OCI-LY7 (cell line): ENCODE measurements at regions not wholly inside any gene's neighbourhood (a gene's known extent, or its start where the extent isn't known, plus 50 kb on each side); places are given as distances from the start of the nearest gene placed in this dataset.

ENCODE experiments used
- BruUV-seq: library from RNA; stranded (reverse); fragments of 400-500 nt; replicated peaks from 2 replicates; lab custom pipeline; 2021; lab: Mats Ljungman, UMichigan
- CTCF ChIA-PET: fragments of 300-600 bp; sonication (Branson Sonifier 250); formaldehyde crosslinking; loops from one replicate; lab custom pipeline; 2022; ENCODE audit warnings: antibody characterized with exemption; ENCODE audit not compliant: unreplicated experiment; lab: Charles Lee
- POLR2A ChIA-PET: fragments of 300-600 bp; sonication (Branson Sonifier 250); formaldehyde crosslinking; loops from one replicate; lab custom pipeline; 2022; ENCODE audit warnings: antibody characterized with exemption; lab: Charles Lee
- DNase-seq: peaks from one replicate; pipeline ENCODE4 v3.0.0-alpha.2; 2015; ENCODE audit warnings: low spot score
- H2AFZ ChIP-seq: fragments of 200-600 bp; sonication (generic), shearing (Covaris generic); 2 replicates; pipeline ENCODE4 v1.6.1; 2014; ENCODE audit warnings: mild to moderate bottlenecking, antibody characterized with exemption, low read length, moderate library complexity
- H3K27ac ChIP-seq: fragments of 200-600 bp; sonication (generic); 2 replicates; pipeline ENCODE4 v1.5.1; 2014; ENCODE audit warnings: mixed run types, low read depth, mild to moderate bottlenecking, moderate library complexity, low read length, inconsistent platforms; ENCODE audit not compliant: poor library complexity, severe bottlenecking
- H3K36me3 ChIP-seq: fragments of 200-600 bp; sonication (generic); 2 replicates; pipeline ENCODE4 v1.6.1; 2014; ENCODE audit warnings: mild to moderate bottlenecking, antibody characterized with exemption, low read length, moderate library complexity, mixed read lengths; ENCODE audit not compliant: insufficient read depth
- H3K4me1 ChIP-seq: fragments of 200-600 bp; sonication (generic); 2 replicates; pipeline ENCODE4 v1.5.1; 2014; ENCODE audit warnings: mild to moderate bottlenecking, low read length; ENCODE audit not compliant: insufficient read depth, poor library complexity, severe bottlenecking
- H3K4me2 ChIP-seq: fragments of 200-600 bp; sonication (generic); 2 replicates; pipeline ENCODE4 v1.6.1; 2014; ENCODE audit warnings: mild to moderate bottlenecking, low read length
- H3K4me3 ChIP-seq: fragments of 200-600 bp; sonication (generic); 2 replicates; pipeline ENCODE4 v1.5.1; 2014; ENCODE audit warnings: mild to moderate bottlenecking, low read depth, low read length; ENCODE audit not compliant: poor library complexity, severe bottlenecking
- H3K79me2 ChIP-seq: fragments of 200-600 bp; sonication (generic); 2 replicates; pipeline ENCODE4 v1.6.1; 2016; ENCODE audit warnings: low read depth, mild to moderate bottlenecking, low read length, moderate library complexity, mixed read lengths; ENCODE audit not compliant: insufficient read depth
- H3K9me2 ChIP-seq: fragments of 200-600 bp; sonication (generic); 2 replicates; pipeline ENCODE4 v1.6.1; 2016; ENCODE audit warnings: mild to moderate bottlenecking, low read length, mixed read lengths; ENCODE audit not compliant: insufficient read depth
- H3K9me3 ChIP-seq: fragments of 200-600 bp; sonication (generic); 2 replicates; pipeline ENCODE4 v1.6.1; 2014; ENCODE audit warnings: mild to moderate bottlenecking, mixed run types, low read length, mixed read lengths
- H4K20me1 ChIP-seq: fragments of 200-600 bp; sonication (generic); 2 replicates; pipeline ENCODE4 v1.6.1; 2014; ENCODE audit warnings: mild to moderate bottlenecking, antibody characterized with exemption, low read length, moderate library complexity, mixed read lengths; ENCODE audit not compliant: insufficient read depth
- EZH2phosphoT487 ChIP-seq: fragments of 200-600 bp; sonication (generic); IDR thresholded peaks from 2 replicates; pipeline ENCODE4 v1.6.1; 2018; ENCODE audit warnings: low read depth, borderline replicate concordance, mild to moderate bottlenecking, mixed run types, antibody characterized with exemption, low read length, moderate library complexity, mixed read lengths
- intact Hi-C: fragments of 100-400 bp; cut with micrococcal nuclease; formaldehyde crosslinking; loops from one replicate; pipeline ENCODE4 v1.10.0; 2022; ENCODE audit not compliant: unreplicated experiment
- TF ChIP-seq, protein P1 (sequence below): fragments of 200-600 bp; sonication (generic); conservative IDR thresholded peaks from 2 replicates; pipeline ENCODE4 v1.5.1; 2014; ENCODE audit warnings: mild to moderate bottlenecking, antibody characterized with exemption, low read length, moderate library complexity, mixed read lengths

DNA sequence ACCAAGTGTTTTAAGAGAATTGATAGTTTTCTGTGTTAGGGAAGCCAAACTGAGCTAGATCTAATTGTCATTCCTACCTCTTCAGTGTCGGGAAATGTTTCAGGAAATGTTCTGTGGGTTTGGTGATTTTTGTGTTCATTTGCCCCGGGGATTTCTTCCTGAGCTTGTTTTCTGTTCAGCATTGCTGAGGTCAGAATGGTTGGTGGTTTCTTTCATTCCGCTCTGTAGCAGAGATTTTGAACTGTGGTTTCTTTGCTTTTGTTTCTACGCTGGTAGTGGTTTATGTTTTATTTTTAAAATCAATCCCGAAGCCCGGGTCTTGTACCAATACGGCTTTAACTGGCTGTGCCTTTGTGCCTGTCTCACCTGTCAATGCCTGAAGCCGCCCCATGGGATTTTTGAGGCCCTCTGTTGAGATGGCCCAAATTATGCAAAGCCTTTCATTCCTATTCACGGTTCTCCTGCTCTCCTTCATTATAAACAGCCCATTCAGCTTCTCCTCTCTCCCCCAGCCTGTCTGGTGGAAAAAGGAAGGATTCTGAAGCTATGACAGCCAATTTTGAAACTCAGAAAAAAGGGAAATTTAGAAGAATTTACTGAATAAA, 417.2 kb upstream of the KAZN start:
- ChIA-PET CTCF (no interaction called here), POLR2A (no interaction called here)
- Histone ChIP-seq H3K9me3 (peaks cover 4% of the 10 kb centered on the region; the same call in 1 of the 2 replicates), H3K79me2 (no peaks in the 10 kb centered on the region), H3K36me3 (no peaks in the 10 kb centered on the region; the same call in 1 of the 2 replicates), H3K4me1 (peaks cover 48% of the 10 kb centered on the region), H3K4me3 (no peak overlapping the region), H3K27ac (no peak overlapping the region), H4K20me1 (no peaks in the 10 kb centered on the region), H3K4me2 (no peak overlapping the region), H2AFZ (no peak overlapping the region), H3K9me2 (no peaks in the 10 kb centered on the region)
- no TSS peak for BruUV-seq
- intact Hi-C loops, result no loop called here
- TF ChIP-seq EZH2phosphoT487, result no peak
- TF ChIP-seq, protein P1, sequence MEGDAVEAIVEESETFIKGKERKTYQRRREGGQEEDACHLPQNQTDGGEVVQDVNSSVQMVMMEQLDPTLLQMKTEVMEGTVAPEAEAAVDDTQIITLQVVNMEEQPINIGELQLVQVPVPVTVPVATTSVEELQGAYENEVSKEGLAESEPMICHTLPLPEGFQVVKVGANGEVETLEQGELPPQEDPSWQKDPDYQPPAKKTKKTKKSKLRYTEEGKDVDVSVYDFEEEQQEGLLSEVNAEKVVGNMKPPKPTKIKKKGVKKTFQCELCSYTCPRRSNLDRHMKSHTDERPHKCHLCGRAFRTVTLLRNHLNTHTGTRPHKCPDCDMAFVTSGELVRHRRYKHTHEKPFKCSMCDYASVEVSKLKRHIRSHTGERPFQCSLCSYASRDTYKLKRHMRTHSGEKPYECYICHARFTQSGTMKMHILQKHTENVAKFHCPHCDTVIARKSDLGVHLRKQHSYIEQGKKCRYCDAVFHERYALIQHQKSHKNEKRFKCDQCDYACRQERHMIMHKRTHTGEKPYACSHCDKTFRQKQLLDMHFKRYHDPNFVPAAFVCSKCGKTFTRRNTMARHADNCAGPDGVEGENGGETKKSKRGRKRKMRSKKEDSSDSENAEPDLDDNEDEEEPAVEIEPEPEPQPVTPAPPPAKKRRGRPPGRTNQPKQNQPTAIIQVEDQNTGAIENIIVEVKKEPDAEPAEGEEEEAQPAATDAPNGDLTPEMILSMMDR, result no peak
- no peak for DNase-seq

DNA sequence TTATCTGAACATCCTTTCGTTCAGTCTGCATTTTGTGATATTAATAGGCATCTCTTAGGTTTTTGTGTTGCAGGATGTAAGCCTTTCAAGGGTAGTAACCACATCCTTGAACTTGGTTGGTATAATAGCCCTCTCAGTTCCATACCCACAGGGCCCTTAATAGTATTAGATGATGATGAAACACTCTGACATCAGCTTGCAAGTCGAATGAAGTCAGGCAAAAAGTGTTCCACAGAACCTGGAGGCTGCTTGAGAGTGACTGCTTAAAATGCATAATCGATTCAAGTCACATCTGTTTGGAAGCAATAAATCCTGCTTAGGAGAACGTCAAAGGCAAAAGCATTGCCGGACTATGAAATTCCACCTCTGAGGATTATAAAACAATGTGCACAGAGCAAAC, 415.6 kb upstream of the KAZN start:
- ChIA-PET CTCF (no interaction called here), POLR2A (no interaction called here)
- BruUV-seq, result no TSS peak
- peak overlapping the region; percentile 60 for H3K4me2 ChIP-seq
- DNase-seq, result peak; percentile 85
- no peaks in the 10 kb centered on the region for H3K79me2 ChIP-seq
- no peaks in the 10 kb centered on the region for H3K9me2 ChIP-seq
- H3K36me3 ChIP-seq, result no peaks in the 10 kb centered on the region; the same call in 1 of the 2 replicates
- H3K9me3 ChIP-seq, result peaks cover 4% of the 10 kb centered on the region; the same call in 1 of the 2 replicates
- intact Hi-C loops, result no loop called here
- TF ChIP-seq EZH2phosphoT487, result no peak
- TF ChIP-seq, protein P1, result no peak
- no peak overlapping the region for H2AFZ ChIP-seq
- peaks cover 36% of the 10 kb centered on the region for H3K4me1 ChIP-seq
- H3K27ac ChIP-seq, result peak overlapping the region; percentile 32
- no peaks in the 10 kb centered on the region for H4K20me1 ChIP-seq
- peak overlapping the region; percentile 8 for H3K4me3 ChIP-seq

DNA sequence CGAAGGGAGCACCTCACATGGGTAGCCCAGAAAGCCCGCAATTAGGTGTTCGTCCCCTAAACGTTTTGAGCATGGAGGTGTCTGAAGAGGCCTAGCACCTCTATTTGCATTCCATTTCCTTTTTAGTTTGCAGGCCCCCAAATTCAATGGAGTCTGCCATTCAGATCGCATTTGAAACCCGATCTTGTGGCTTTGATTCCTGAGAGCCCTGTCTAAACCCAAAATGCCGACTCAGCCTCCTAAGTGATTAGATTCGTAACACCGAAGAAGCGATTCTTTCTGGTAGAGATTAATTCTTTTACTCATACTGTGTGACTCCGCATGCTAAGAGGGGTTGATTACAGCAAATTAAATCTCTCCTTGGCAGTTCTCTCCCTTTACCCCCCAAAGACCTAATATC, 415.2 kb upstream of the KAZN start:
- H3K27ac ChIP-seq, result peak overlapping the region; percentile 32
- intact Hi-C loops, result no loop called here
- no peaks in the 10 kb centered on the region for H3K79me2 ChIP-seq
- H3K4me2 ChIP-seq, result peak overlapping the region; percentile 60
- no peaks in the 10 kb centered on the region; the same call in 1 of the 2 replicates for H3K36me3 ChIP-seq
- H3K4me3 ChIP-seq, result peak overlapping the region; percentile 8
- ChIA-PET CTCF (no interaction called here), POLR2A (no interaction called here)
- H2AFZ ChIP-seq, result no peak overlapping the region
- no peak for TF ChIP-seq EZH2phosphoT487
- TF ChIP-seq, protein P1, result no peak
- peaks cover 3% of the 10 kb centered on the region; the same call in 1 of the 2 replicates for H3K9me3 ChIP-seq
- DNase-seq, result no peak
- no peaks in the 10 kb centered on the region for H3K9me2 ChIP-seq
- H3K4me1 ChIP-seq, result peaks cover 36% of the 10 kb centered on the region
- BruUV-seq, result no TSS peak
- H4K20me1 ChIP-seq, result no peaks in the 10 kb centered on the region
